ENCODE measurements at regions not wholly inside any gene's neighbourhood (a gene's known extent, or its start where the extent isn't known, plus 50 kb on each side); places are given as distances from the start of the nearest gene placed in this dataset.

DNA sequence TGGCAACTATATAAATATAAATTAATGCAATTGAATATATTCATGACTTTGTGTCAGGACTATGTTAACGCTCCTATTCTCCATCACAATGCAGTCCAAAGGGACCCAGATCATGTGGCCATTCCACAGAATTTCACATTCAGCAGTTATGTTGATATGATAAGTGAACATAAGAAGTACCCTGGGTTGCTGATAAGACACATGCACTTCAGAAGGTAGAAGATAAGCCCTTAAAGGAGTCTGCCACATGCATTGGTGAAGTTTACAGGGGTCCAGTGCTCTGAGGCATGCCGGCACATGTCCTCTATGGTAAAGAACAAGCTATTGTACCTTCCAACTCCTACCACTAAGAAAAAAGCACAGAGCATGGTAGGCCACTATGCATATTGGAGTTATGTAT is 76.4 kb downstream of the PHAX start:
- TF ChIP-seq, protein P1, sequence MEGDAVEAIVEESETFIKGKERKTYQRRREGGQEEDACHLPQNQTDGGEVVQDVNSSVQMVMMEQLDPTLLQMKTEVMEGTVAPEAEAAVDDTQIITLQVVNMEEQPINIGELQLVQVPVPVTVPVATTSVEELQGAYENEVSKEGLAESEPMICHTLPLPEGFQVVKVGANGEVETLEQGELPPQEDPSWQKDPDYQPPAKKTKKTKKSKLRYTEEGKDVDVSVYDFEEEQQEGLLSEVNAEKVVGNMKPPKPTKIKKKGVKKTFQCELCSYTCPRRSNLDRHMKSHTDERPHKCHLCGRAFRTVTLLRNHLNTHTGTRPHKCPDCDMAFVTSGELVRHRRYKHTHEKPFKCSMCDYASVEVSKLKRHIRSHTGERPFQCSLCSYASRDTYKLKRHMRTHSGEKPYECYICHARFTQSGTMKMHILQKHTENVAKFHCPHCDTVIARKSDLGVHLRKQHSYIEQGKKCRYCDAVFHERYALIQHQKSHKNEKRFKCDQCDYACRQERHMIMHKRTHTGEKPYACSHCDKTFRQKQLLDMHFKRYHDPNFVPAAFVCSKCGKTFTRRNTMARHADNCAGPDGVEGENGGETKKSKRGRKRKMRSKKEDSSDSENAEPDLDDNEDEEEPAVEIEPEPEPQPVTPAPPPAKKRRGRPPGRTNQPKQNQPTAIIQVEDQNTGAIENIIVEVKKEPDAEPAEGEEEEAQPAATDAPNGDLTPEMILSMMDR (IDR thresholded peaks at IDR 0.05; ENCODE audit: insufficient read depth, low read depth, low read length): no peak
- TF ChIP-seq EZH2 (IDR thresholded peaks at IDR 0.05; ENCODE audit: insufficient read depth, low read length): no peak

All from astrocyte (in vitro differentiated cells and primary cell).